Esophagus squamous epithelium (tissue), 4 donors: ENCODE measurements at regions not wholly inside any gene's neighbourhood (a gene's known extent, or its start where the extent isn't known, plus 50 kb on each side); places are given as distances from the start of the nearest gene placed in this dataset.

Experiments used
- POLR2A ChIP-seq, 4 donors: fragments of 450-650 bp; IDR thresholded peaks; one replicate each; pipeline ENCODE4 v1.6.1; 2017; ENCODE audit warnings: antibody characterized with exemption in 4 of 4, mild to moderate bottlenecking in 4 of 4, moderate library complexity in 3 of 4
- TF ChIP-seq, protein P1 (sequence below), 6 experiments: fragments of 450-650 bp in 4 of 6; fragments of 200-600 bp in 2 of 6; sonication (generic) in 2 of 6; IDR thresholded peaks; one replicate each; pipeline ENCODE4 v1.5.1; 2016 to 2019; ENCODE audit warnings: antibody characterized with exemption in 6 of 6, mild to moderate bottlenecking in 4 of 6, moderate library complexity in 4 of 6

DNA sequence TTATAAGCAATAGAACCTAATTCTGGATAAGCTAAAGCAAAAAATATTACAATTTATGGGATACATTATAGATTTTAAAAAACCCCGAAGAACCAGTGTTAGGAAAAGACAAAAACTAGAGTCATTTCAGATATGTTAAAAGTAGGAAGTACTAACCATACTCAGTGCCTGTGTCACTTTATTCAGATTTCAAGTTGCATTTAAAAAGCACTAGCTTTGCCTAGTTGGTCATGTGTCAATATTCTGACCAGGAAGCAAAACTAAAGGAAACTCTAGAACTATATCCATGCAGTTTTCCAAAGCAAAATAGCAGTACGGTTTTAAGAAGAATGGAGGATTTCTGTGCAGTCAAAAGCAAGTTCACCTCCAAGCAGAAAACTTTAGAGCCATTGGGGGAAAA lies 88.4 kb downstream of the RAP2B start:
- TF ChIP-seq, protein P1, sequence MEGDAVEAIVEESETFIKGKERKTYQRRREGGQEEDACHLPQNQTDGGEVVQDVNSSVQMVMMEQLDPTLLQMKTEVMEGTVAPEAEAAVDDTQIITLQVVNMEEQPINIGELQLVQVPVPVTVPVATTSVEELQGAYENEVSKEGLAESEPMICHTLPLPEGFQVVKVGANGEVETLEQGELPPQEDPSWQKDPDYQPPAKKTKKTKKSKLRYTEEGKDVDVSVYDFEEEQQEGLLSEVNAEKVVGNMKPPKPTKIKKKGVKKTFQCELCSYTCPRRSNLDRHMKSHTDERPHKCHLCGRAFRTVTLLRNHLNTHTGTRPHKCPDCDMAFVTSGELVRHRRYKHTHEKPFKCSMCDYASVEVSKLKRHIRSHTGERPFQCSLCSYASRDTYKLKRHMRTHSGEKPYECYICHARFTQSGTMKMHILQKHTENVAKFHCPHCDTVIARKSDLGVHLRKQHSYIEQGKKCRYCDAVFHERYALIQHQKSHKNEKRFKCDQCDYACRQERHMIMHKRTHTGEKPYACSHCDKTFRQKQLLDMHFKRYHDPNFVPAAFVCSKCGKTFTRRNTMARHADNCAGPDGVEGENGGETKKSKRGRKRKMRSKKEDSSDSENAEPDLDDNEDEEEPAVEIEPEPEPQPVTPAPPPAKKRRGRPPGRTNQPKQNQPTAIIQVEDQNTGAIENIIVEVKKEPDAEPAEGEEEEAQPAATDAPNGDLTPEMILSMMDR (IDR thresholded peaks at IDR 0.05), result no peak
- TF ChIP-seq POLR2A (IDR thresholded peaks at IDR 0.05), result no peak
